ENCODE measurements at regions not wholly inside any gene's neighbourhood (a gene's known extent, or its start where the extent isn't known, plus 50 kb on each side); places are given as distances from the start of the nearest gene placed in this dataset.

GRCh38 chr12:74071182-74071581 is 466.5 kb upstream of the ATXN7L3B start:
- no peak for TF ChIP-seq EZH2phosphoT487 (IDR thresholded peaks at IDR 0.05; ENCODE audit: borderline replicate concordance)
- no peak for TF ChIP-seq CTCF (conservative IDR thresholded peaks at IDR 0.05; ENCODE audit: low read length)
- Histone ChIP-seq H3K4me2 (ENCODE audit: low read depth, low read length, poor library complexity, severe bottlenecking) (no peak overlapping the region), H3K9me3 (ENCODE audit: insufficient read depth, low read depth, low read length) (0 out of 2 replicates have a peak, but pooled peaks cover 3% of the 10 kb centered on the region), H3K4me1 (ENCODE audit: insufficient read depth, low read length, poor library complexity, severe bottlenecking) (no peaks in the 10 kb centered on the region), H3K9ac (ENCODE audit: low read depth, low read length, poor library complexity, severe bottlenecking) (no peak overlapping the region), H3K79me2 (ENCODE audit: insufficient read depth, low read length) (no peaks in the 10 kb centered on the region), H3K36me3 (ENCODE audit: insufficient read depth, low read length) (no peaks in the 10 kb centered on the region), H3K4me3 (ENCODE audit: low read length, poor library complexity, severe bottlenecking) (no peak overlapping the region), H3K27me3 (ENCODE audit: insufficient read depth, low read length, poor library complexity, severe bottlenecking) (no peaks in the 10 kb centered on the region), H2AFZ (ENCODE audit: low read length) (no peak overlapping the region), H4K20me1 (ENCODE audit: insufficient read depth, low read length, poor library complexity, severe bottlenecking) (no peaks in the 10 kb centered on the region), H3K9me2 (replicated peaks; ENCODE audit: low read depth, low read length) (no peaks in the 10 kb centered on the region), H3F3A (ENCODE audit: low read depth) (no peaks in the 10 kb centered on the region)

DNA sequence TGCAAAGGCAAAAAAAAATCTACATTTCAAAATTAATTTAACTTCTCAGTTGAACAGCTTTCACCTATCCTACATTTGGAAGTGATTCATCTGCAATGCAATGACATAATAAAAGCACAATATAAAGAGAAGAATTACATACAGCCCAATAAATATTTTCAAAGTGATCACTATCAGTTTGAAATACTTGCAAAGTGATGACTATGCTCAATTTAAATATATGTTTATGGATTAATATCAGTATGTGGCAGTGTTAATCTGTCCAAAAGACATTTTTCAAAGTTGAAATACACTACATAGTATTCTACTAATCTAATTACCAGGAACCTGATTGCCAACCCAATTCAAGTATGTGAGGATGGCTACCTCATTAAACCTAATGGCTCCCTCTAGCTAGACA is 460.7 kb upstream of the ATXN7L3B start:
- no peak overlapping the region for H3K4me2 ChIP-seq (ENCODE audit: low read depth, low read length, poor library complexity, severe bottlenecking)
- no peaks in the 10 kb centered on the region for H3F3A ChIP-seq (ENCODE audit: low read depth)
- H3K9me3 ChIP-seq (ENCODE audit: insufficient read depth, low read depth, low read length), result no peaks in the 10 kb centered on the region

DNA sequence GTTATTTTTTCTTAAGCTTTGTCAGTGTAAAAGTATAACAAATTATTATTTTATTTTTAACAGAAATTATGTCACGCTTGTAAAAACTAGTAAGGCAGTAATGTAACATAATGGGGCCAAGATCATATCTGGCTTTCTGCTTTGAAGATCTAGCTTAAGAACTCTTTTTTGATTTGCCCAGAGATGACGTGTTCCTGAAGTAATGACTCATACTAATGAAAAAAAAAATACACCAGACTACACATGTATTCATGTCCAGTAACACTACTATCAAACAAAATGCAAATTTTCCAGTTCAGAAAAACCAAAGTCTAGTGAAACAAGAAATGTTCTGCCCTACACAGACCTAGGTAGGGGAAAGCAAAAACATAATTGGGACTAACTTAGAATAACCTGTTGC is 432.2 kb upstream of the ATXN7L3B start:
- TF ChIP-seq CTCF (conservative IDR thresholded peaks at IDR 0.05; ENCODE audit: low read length), result no peak
- TF ChIP-seq EZH2phosphoT487 (IDR thresholded peaks at IDR 0.05; ENCODE audit: borderline replicate concordance), result no peak
- Histone ChIP-seq H3K27me3 (ENCODE audit: insufficient read depth, low read length, poor library complexity, severe bottlenecking) (no peaks in the 10 kb centered on the region), H3K79me2 (ENCODE audit: insufficient read depth, low read length) (no peaks in the 10 kb centered on the region), H3K9ac (ENCODE audit: low read depth, low read length, poor library complexity, severe bottlenecking) (no peak overlapping the region), H3K4me3 (ENCODE audit: low read length, poor library complexity, severe bottlenecking) (no peak overlapping the region), H2AFZ (ENCODE audit: low read length) (no peak overlapping the region), H3K4me2 (ENCODE audit: low read depth, low read length, poor library complexity, severe bottlenecking) (no peak overlapping the region), H3K9me2 (replicated peaks; ENCODE audit: low read depth, low read length) (no peaks in the 10 kb centered on the region), H3K36me3 (ENCODE audit: insufficient read depth, low read length) (no peaks in the 10 kb centered on the region), H3K4me1 (ENCODE audit: insufficient read depth, low read length, poor library complexity, severe bottlenecking) (no peaks in the 10 kb centered on the region), H3K9me3 (ENCODE audit: insufficient read depth, low read depth, low read length) (no peaks in the 10 kb centered on the region), H4K20me1 (ENCODE audit: insufficient read depth, low read length, poor library complexity, severe bottlenecking) (no peaks in the 10 kb centered on the region), H3F3A (ENCODE audit: low read depth) (no peaks in the 10 kb centered on the region)

More for the DNA sequence above, 460.7 kb upstream of the ATXN7L3B start:
- no peak overlapping the region for H2AFZ ChIP-seq (ENCODE audit: low read length)
- H3K27me3 ChIP-seq (ENCODE audit: insufficient read depth, low read length, poor library complexity, severe bottlenecking), result no peaks in the 10 kb centered on the region
- TF ChIP-seq EZH2phosphoT487 (IDR thresholded peaks at IDR 0.05; ENCODE audit: borderline replicate concordance) (no peak), CTCF (conservative IDR thresholded peaks at IDR 0.05; ENCODE audit: low read length) (no peak)
- H3K79me2 ChIP-seq (ENCODE audit: insufficient read depth, low read length), result no peaks in the 10 kb centered on the region
- no peaks in the 10 kb centered on the region for H3K9me2 ChIP-seq (replicated peaks; ENCODE audit: low read depth, low read length)
- no peak overlapping the region for H3K9ac ChIP-seq (ENCODE audit: low read depth, low read length, poor library complexity, severe bottlenecking)
- no peaks in the 10 kb centered on the region for H4K20me1 ChIP-seq (ENCODE audit: insufficient read depth, low read length, poor library complexity, severe bottlenecking)
- no peaks in the 10 kb centered on the region for H3K36me3 ChIP-seq (ENCODE audit: insufficient read depth, low read length)
- H3K4me3 ChIP-seq (ENCODE audit: low read length, poor library complexity, severe bottlenecking), result no peak overlapping the region
- H3K4me1 ChIP-seq (ENCODE audit: insufficient read depth, low read length, poor library complexity, severe bottlenecking), result no peaks in the 10 kb centered on the region

All from Loucy (cell line).